HEK293 (cell line): ENCODE measurements at regions not wholly inside any gene's neighbourhood (a gene's known extent, or its start where the extent isn't known, plus 50 kb on each side); places are given as distances from the start of the nearest gene placed in this dataset.

Experiments
- CTCF ChIP-seq: fragments of 450-650 bp; formaldehyde crosslinking; IDR thresholded peaks from 2 replicates; pipeline ENCODE4 v1.5.1; 2016; ENCODE audit warnings: missing biosample characterization, missing genetic modification characterization
- ZNF639 ChIP-seq: fragments of 450-650 bp; formaldehyde crosslinking; IDR thresholded peaks from 2 replicates; pipeline ENCODE4 v1.5.1; 2016; ENCODE audit warnings: missing biosample characterization, missing genetic modification characterization
- ZNF670 ChIP-seq: fragments of 450-650 bp; formaldehyde crosslinking; IDR thresholded peaks from 2 replicates; pipeline ENCODE4 v1.5.1; 2016; ENCODE audit warnings: missing biosample characterization, missing genetic modification characterization, low read depth

- no peak for TF ChIP-seq CTCF (tag by site-specific recombination)
- TF ChIP-seq ZNF639: no peak
- no peak for TF ChIP-seq ZNF670 (tag by site-specific recombination)
Observed at GRCh38 chr2:207416111-207416510, 113.7 kb upstream of the CREB1 start.
